K562 (cell line): ENCODE measurements at regions not wholly inside any gene's neighbourhood (a gene's known extent, or its start where the extent isn't known, plus 50 kb on each side); places are given as distances from the start of the nearest gene placed in this dataset.

Experiments used
- FOXK1 ChIP-seq: sonication (generic); formaldehyde crosslinking; IDR thresholded peaks from 2 replicates; pipeline ENCODE4 v1.8.0; 2022; ENCODE audit warnings: missing genetic modification reagents, mild to moderate bottlenecking, borderline replicate concordance
- ILK ChIP-seq: fragments of 450-650 bp; IDR thresholded peaks from 2 replicates; pipeline ENCODE4 v1.6.1; 2016; ENCODE audit warnings: missing genetic modification characterization, low read depth, mild to moderate bottlenecking, missing compliant biosample characterization, moderate library complexity, borderline replicate concordance
- MAFK ChIP-seq: IDR thresholded peaks from 2 replicates; pipeline ENCODE4 v1.6.1; 2011; ENCODE audit warnings: low read length, improper control_type of control experiment
- NRF1 ChIP-seq, 2 experiments: fragments of 450-650 bp; IDR thresholded peaks in 1 of 2; conservative IDR thresholded peaks in 1 of 2; 2 replicates each; pipeline ENCODE4 v1.6.1; 2014; ENCODE audit warnings: mild to moderate bottlenecking in 2 of 2
- RERE ChIP-seq: sonication (generic); formaldehyde crosslinking; IDR thresholded peaks from 2 replicates; pipeline ENCODE4 v1.8.0; 2023; ENCODE audit warnings: missing genetic modification reagents, mild to moderate bottlenecking, borderline replicate concordance
- RREB1 ChIP-seq: fragments of 250-450 bp; sonication (Bioruptor Pico); IDR thresholded peaks from 2 replicates; pipeline ENCODE4 v1.4.0; 2020
- SIN3B ChIP-seq: fragments of 450-650 bp; IDR thresholded peaks from 2 replicates; pipeline ENCODE4 v1.6.1; 2017; ENCODE audit warnings: low read depth, mild to moderate bottlenecking, moderate library complexity
- STAT5B ChIP-seq: fragments of 250-450 bp; sonication (Bioruptor Pico); IDR thresholded peaks from 2 replicates; pipeline ENCODE4 v1.8.0; 2021; ENCODE audit warnings: mild to moderate bottlenecking, inconsistent platforms
- TFE3 ChIP-seq: fragments of 450-650 bp; formaldehyde crosslinking; IDR thresholded peaks from 2 replicates; pipeline ENCODE4 v1.4.0; 2020; ENCODE audit warnings: mild to moderate bottlenecking, mixed read lengths
- ZBTB8A ChIP-seq: fragments of 450-650 bp; IDR thresholded peaks from 2 replicates; pipeline ENCODE4 v1.6.1; 2018; ENCODE audit warnings: mild to moderate bottlenecking, moderate library complexity; ENCODE audit not compliant: partially characterized antibody
- ZNF12 ChIP-seq: sonication (generic); formaldehyde crosslinking; IDR thresholded peaks from 2 replicates; pipeline ENCODE4 v1.4.0; 2020; ENCODE audit warnings: mild to moderate bottlenecking, missing genetic modification reagents
- ZNF444 ChIP-seq: fragments of 250-450 bp; sonication (Bioruptor Pico); IDR thresholded peaks from 2 replicates; pipeline ENCODE4 v1.4.0; 2020; ENCODE audit warnings: mild to moderate bottlenecking, moderate library complexity
- ZNF589 ChIP-seq: fragments of 200-800 bp; sonication (Bioruptor generic); IDR thresholded peaks from 2 replicates; pipeline ENCODE4 v1.6.1; 2016; ENCODE audit warnings: low read depth, missing genetic modification characterization, missing compliant biosample characterization

GRCh38 chr10:83917537-83918506 is 221.5 kb upstream of the GHITM start (continued):
- no peak for TF ChIP-seq TFE3 (CRISPR knock-in tag)
- TF ChIP-seq ZBTB8A, result no peak
- TF ChIP-seq NRF1 (conservative IDR thresholded peaks at IDR 0.05 in 1 of 2, IDR thresholded peaks at IDR 0.05 in 1 of 2), result peak; percentile 50 to 53; a peak in 3 of 4 replicates
- TF ChIP-seq SIN3B, result no peak
- TF ChIP-seq ZNF12, result no peak
- no peak for TF ChIP-seq FOXK1
- no peak for TF ChIP-seq ILK (tag)
- no peak for TF ChIP-seq STAT5B (CRISPR knock-in tag)
- TF ChIP-seq RREB1 (CRISPR knock-in tag), result no peak
- no peak for TF ChIP-seq MAFK
- peak; percentile 61; the same call in 1 of the 2 replicates for TF ChIP-seq ZNF589 (CRISPR knock-in tag)
- TF ChIP-seq RERE (CRISPR knock-in tag), result no peak
- no peak for TF ChIP-seq ZNF444 (CRISPR knock-in tag)
